NCI-H510A (cell line): ENCODE measurements at regions not wholly inside any gene's neighbourhood (a gene's known extent, or its start where the extent isn't known, plus 50 kb on each side); places are given as distances from the start of the nearest gene placed in this dataset.

Experiments used
- DNase-seq: peaks from one replicate; lab custom pipeline; 2025; lab: John Stamatoyannopoulos, UW

GRCh38 chr2:145021962-145022665, 502.2 kb upstream of the ZEB2 start:
- no peak for DNase-seq

- DNase-seq, result no peak
These were observed 500.8 kb upstream of the ZEB2 start for GRCh38 chr2:145020694-145021093.

GRCh38 chr2:145020139-145020538, 500.2 kb upstream of the ZEB2 start:
- no peak for DNase-seq

- DNase-seq, result no peak
These were observed 498.6 kb upstream of the ZEB2 start for GRCh38 chr2:145018502-145018901.

GRCh38 chr2:145017149-145017548, 497.2 kb upstream of the ZEB2 start:
- DNase-seq, result no peak

GRCh38 chr2:145016711-145017110, 496.8 kb upstream of the ZEB2 start:
- DNase-seq, result no peak

GRCh38 chr2:145015561-145015960, 495.6 kb upstream of the ZEB2 start:
- DNase-seq, result no peak

GRCh38 chr2:145012806-145013205, 492.9 kb upstream of the ZEB2 start:
- DNase-seq, result no peak

- no peak for DNase-seq
These were observed 492.3 kb upstream of the ZEB2 start for GRCh38 chr2:145012214-145012670.

GRCh38 chr2:145010635-145011034, 490.7 kb upstream of the ZEB2 start:
- no peak for DNase-seq

- no peak for DNase-seq
These were observed 488.0 kb upstream of the ZEB2 start for GRCh38 chr2:145007960-145008263.

GRCh38 chr2:145007093-145007959, 487.4 kb upstream of the ZEB2 start:
- DNase-seq, result no peak

- DNase-seq, result no peak
These were observed 482.7 kb upstream of the ZEB2 start for GRCh38 chr2:145002624-145003023.

- DNase-seq, result no peak
These were observed 480.5 kb upstream of the ZEB2 start for GRCh38 chr2:145000376-145000775.

GRCh38 chr2:144999936-145000335, 480.0 kb upstream of the ZEB2 start:
- no peak for DNase-seq

- no peak for DNase-seq
These were observed 479.4 kb upstream of the ZEB2 start for GRCh38 chr2:144999071-144999875.

- no peak for DNase-seq
These were observed 478.5 kb upstream of the ZEB2 start for GRCh38 chr2:144998435-144998834.

GRCh38 chr2:144996225-144996795, 476.4 kb upstream of the ZEB2 start:
- DNase-seq, result no peak

GRCh38 chr2:144995482-144995881, 475.6 kb upstream of the ZEB2 start:
- DNase-seq, result no peak

- DNase-seq, result no peak
These were observed 470.7 kb upstream of the ZEB2 start for GRCh38 chr2:144990661-144991060.

GRCh38 chr2:144989579-144990270, 469.8 kb upstream of the ZEB2 start:
- DNase-seq, result no peak

- DNase-seq, result no peak
These were observed 468.7 kb upstream of the ZEB2 start for GRCh38 chr2:144988591-144988990.
